BLaER1 treated with 17β-estradiol and CSF1 and Interleukin-3, amounts not matched to agents 10 nM and 100 nM (cell line): ENCODE measurements at regions not wholly inside any gene's neighbourhood (a gene's known extent, or its start where the extent isn't known, plus 50 kb on each side); places are given as distances from the start of the nearest gene placed in this dataset.

Experiments
- H3K27ac ChIP-seq, 11 experiments: shearing (Covaris generic); formaldehyde crosslinking; 2 replicates each; pipeline ENCODE4 v1.8.1; 2022
- H3K27me3 ChIP-seq, 11 experiments: shearing (Covaris generic); formaldehyde crosslinking; 2 replicates each; pipeline ENCODE4 v1.8.1; 2022
- H3K36me3 ChIP-seq, 11 experiments: shearing (Covaris generic); formaldehyde crosslinking; 2 replicates each; pipeline ENCODE4 v1.8.1; 2022
- H3K4me1 ChIP-seq, 10 experiments: shearing (Covaris generic); formaldehyde crosslinking; 2 replicates each; pipeline ENCODE4 v1.8.1; 2022
- H3K4me2 ChIP-seq, 11 experiments: shearing (Covaris generic); formaldehyde crosslinking; 2 replicates each; pipeline ENCODE4 v1.8.1; 2022
- H3K4me3 ChIP-seq, 10 experiments: shearing (Covaris generic); formaldehyde crosslinking; 2 replicates each; pipeline ENCODE4 v1.8.1; 2022
- H3K9ac ChIP-seq, 11 experiments: shearing (Covaris generic); formaldehyde crosslinking; 2 replicates each; pipeline ENCODE4 v1.8.1; 2022
- H3K9me3 ChIP-seq, 11 experiments: shearing (Covaris generic); formaldehyde crosslinking; replicated peaks in 1 of 11; 2 replicates each; pipeline ENCODE4 v1.8.1; 2022
- H4K20me1 ChIP-seq, 11 experiments: shearing (Covaris generic); formaldehyde crosslinking; 2 replicates each; pipeline ENCODE4 v1.8.1; 2022
- Cebpa-rat ChIP-seq, 11 experiments: shearing (Covaris generic); IDR thresholded peaks; 2 replicates each; pipeline ENCODE4 v1.8.1; 2022

- Histone ChIP-seq H3K9ac (no peak overlapping the region), H3K4me2 (no peak overlapping the region), H3K4me1 (no peaks in the 10 kb centered on the region), H3K36me3 (no peaks in the 10 kb centered on the region), H4K20me1 (no peaks in the 10 kb centered on the region), H3K27ac (no peak overlapping the region), H3K27me3 (no peaks in the 10 kb centered on the region), H3K9me3 (peaks cover 11 to 14% (median 12%) of the 10 kb centered on the region in 11 experiments), H3K4me3 (no peak overlapping the region)
- no peak for TF ChIP-seq Cebpa-rat (IDR thresholded peaks at IDR 0.05)
Observed at GRCh38 chr7:118626739-118627138, 402.2 kb downstream of the ANKRD7 start.

GRCh38 chr7:118627467-118627866, 403.0 kb downstream of the ANKRD7 start:
- H3K4me3 ChIP-seq = no peak overlapping the region; a peak in 1 of 20 replicates
- no peaks in the 10 kb centered on the region for H3K27me3 ChIP-seq
- H3K9me3 ChIP-seq = peaks cover 11 to 14% (median 12%) of the 10 kb centered on the region in 11 experiments
- no peak for TF ChIP-seq Cebpa-rat (IDR thresholded peaks at IDR 0.05)
- no peak overlapping the region for H3K9ac ChIP-seq
- H3K36me3 ChIP-seq = no peaks in the 10 kb centered on the region
- H4K20me1 ChIP-seq = no peaks in the 10 kb centered on the region
- no peaks in the 10 kb centered on the region for H3K4me1 ChIP-seq
- H3K4me2 ChIP-seq = no peak overlapping the region
- no peak overlapping the region for H3K27ac ChIP-seq

- Histone ChIP-seq H3K36me3 (no peaks in the 10 kb centered on the region), H3K4me2 (no peak overlapping the region), H3K27ac (no peak overlapping the region), H3K4me3 (no peak overlapping the region), H3K9ac (no peak overlapping the region), H3K4me1 (no peaks in the 10 kb centered on the region), H3K27me3 (no peaks in the 10 kb centered on the region), H3K9me3 (peaks cover 11 to 14% (median 12%) of the 10 kb centered on the region in 11 experiments), H4K20me1 (no peaks in the 10 kb centered on the region)
- no peak for TF ChIP-seq Cebpa-rat (IDR thresholded peaks at IDR 0.05)
Observed at GRCh38 chr7:118629898-118630438, 405.5 kb downstream of the ANKRD7 start.

GRCh38 chr7:118642396-118642795, 417.9 kb downstream of the ANKRD7 start:
- H3K4me3 ChIP-seq = no peak overlapping the region
- H3K4me1 ChIP-seq = no peaks in the 10 kb centered on the region
- H4K20me1 ChIP-seq = no peaks in the 10 kb centered on the region
- H3K9me3 ChIP-seq = no peaks in the 10 kb centered on the region
- H3K4me2 ChIP-seq = no peak overlapping the region
- no peak overlapping the region for H3K9ac ChIP-seq
- no peak overlapping the region for H3K27ac ChIP-seq
- TF ChIP-seq Cebpa-rat (IDR thresholded peaks at IDR 0.05) = no peak
- no peaks in the 10 kb centered on the region for H3K27me3 ChIP-seq
- no peaks in the 10 kb centered on the region for H3K36me3 ChIP-seq

GRCh38 chr7:118644346-118644745, 419.8 kb downstream of the ANKRD7 start:
- no peak overlapping the region for H3K4me2 ChIP-seq
- H3K4me3 ChIP-seq = no peak overlapping the region
- no peak overlapping the region for H3K27ac ChIP-seq
- no peak for TF ChIP-seq Cebpa-rat (IDR thresholded peaks at IDR 0.05)
- no peak overlapping the region for H3K9ac ChIP-seq
- H3K27me3 ChIP-seq = no peaks in the 10 kb centered on the region
- H4K20me1 ChIP-seq = no peaks in the 10 kb centered on the region
- no peaks in the 10 kb centered on the region for H3K9me3 ChIP-seq
- no peaks in the 10 kb centered on the region for H3K36me3 ChIP-seq
- no peaks in the 10 kb centered on the region for H3K4me1 ChIP-seq

- Histone ChIP-seq H3K9me3 (no peaks in the 10 kb centered on the region), H3K4me1 (peaks cover 0 to 7% (median 0%) of the 10 kb centered on the region in 10 experiments; a peak in 1 of 20 replicates), H3K4me3 (no peak overlapping the region), H3K9ac (no peak overlapping the region), H3K27ac (no peak overlapping the region), H4K20me1 (no peaks in the 10 kb centered on the region), H3K27me3 (no peaks in the 10 kb centered on the region), H3K4me2 (no peak overlapping the region), H3K36me3 (no peaks in the 10 kb centered on the region)
- no peak for TF ChIP-seq Cebpa-rat (IDR thresholded peaks at IDR 0.05)
Observed at GRCh38 chr7:118648002-118648401, 423.5 kb downstream of the ANKRD7 start.

- no peak overlapping the region; a peak in 1 of 22 replicates for H3K9ac ChIP-seq
- no peaks in the 10 kb centered on the region for H3K27me3 ChIP-seq
- H3K4me3 ChIP-seq = no peak overlapping the region
- peak overlapping the region in 5 of 11 experiments; percentile 21 to 56 (median 43); a peak in 6 of 22 replicates for H3K27ac ChIP-seq
- peak overlapping the region in 5 of 11 experiments; percentile 44 to 63 (median 48); a peak in 8 of 22 replicates for H3K4me2 ChIP-seq
- no peaks in the 10 kb centered on the region for H4K20me1 ChIP-seq
- no peaks in the 10 kb centered on the region for H3K9me3 ChIP-seq
- peaks cover 0 to 19% (median 0%) of the 10 kb centered on the region in 10 experiments; a peak in 4 of 20 replicates for H3K4me1 ChIP-seq
- H3K36me3 ChIP-seq = no peaks in the 10 kb centered on the region
- TF ChIP-seq Cebpa-rat (IDR thresholded peaks at IDR 0.05) = no peak
Observed at GRCh38 chr7:118657391-118658005, 433.0 kb downstream of the ANKRD7 start.

GRCh38 chr7:118662266-118662665, 437.8 kb downstream of the ANKRD7 start:
- Histone ChIP-seq H3K36me3 (no peaks in the 10 kb centered on the region), H3K9ac (no peak overlapping the region), H4K20me1 (no peaks in the 10 kb centered on the region), H3K4me3 (no peak overlapping the region), H3K27ac (no peak overlapping the region), H3K4me1 (peaks cover 0 to 9% (median 0%) of the 10 kb centered on the region in 10 experiments; a peak in 4 of 20 replicates), H3K27me3 (no peaks in the 10 kb centered on the region), H3K9me3 (no peaks in the 10 kb centered on the region), H3K4me2 (no peak overlapping the region)
- no peak for TF ChIP-seq Cebpa-rat (IDR thresholded peaks at IDR 0.05)

- Histone ChIP-seq H3K9ac (no peak overlapping the region), H3K4me1 (no peaks in the 10 kb centered on the region), H3K4me3 (no peak overlapping the region), H4K20me1 (no peaks in the 10 kb centered on the region), H3K9me3 (no peaks in the 10 kb centered on the region), H3K27ac (no peak overlapping the region), H3K27me3 (no peaks in the 10 kb centered on the region), H3K36me3 (no peaks in the 10 kb centered on the region), H3K4me2 (no peak overlapping the region)
- TF ChIP-seq Cebpa-rat (IDR thresholded peaks at IDR 0.05) = no peak
Observed at GRCh38 chr7:118664498-118664897, 440.0 kb downstream of the ANKRD7 start.

- Histone ChIP-seq H3K4me1 (no peaks in the 10 kb centered on the region), H3K27me3 (no peaks in the 10 kb centered on the region), H3K9ac (no peak overlapping the region), H3K36me3 (no peaks in the 10 kb centered on the region), H4K20me1 (no peaks in the 10 kb centered on the region), H3K4me3 (no peak overlapping the region), H3K4me2 (no peak overlapping the region), H3K9me3 (no peaks in the 10 kb centered on the region), H3K27ac (no peak overlapping the region)
- no peak for TF ChIP-seq Cebpa-rat (IDR thresholded peaks at IDR 0.05)
Observed at GRCh38 chr7:118671149-118671548, 446.6 kb downstream of the ANKRD7 start.
